HG03196 (cell line): ENCODE measurements at regions not wholly inside any gene's neighbourhood (a gene's known extent, or its start where the extent isn't known, plus 50 kb on each side); places are given as distances from the start of the nearest gene placed in this dataset.
A peak's percentile ranks its signal among the peaks of the same experiment; 100 is the strongest.

Experiments used
- ATAC-seq: cut with Tn5 transposase; IDR thresholded peaks from one replicate; pipeline ENCODE4 v1.9.1; 2021; ENCODE audit not compliant: unreplicated experiment

GRCh38 chr5:98031496-98031895 is 742.0 kb upstream of the RGMB start:
- no peak for ATAC-seq

GRCh38 chr5:98031926-98032325 is 741.5 kb upstream of the RGMB start:
- no peak for ATAC-seq

GRCh38 chr5:98041661-98042060 is 731.8 kb upstream of the RGMB start:
- no peak for ATAC-seq

GRCh38 chr5:98042521-98042920 is 730.9 kb upstream of the RGMB start:
- ATAC-seq, result no peak

GRCh38 chr5:98042961-98043360 is 730.5 kb upstream of the RGMB start:
- no peak for ATAC-seq

GRCh38 chr5:98050583-98050982 is 722.9 kb upstream of the RGMB start:
- no peak for ATAC-seq

GRCh38 chr5:98053170-98053569 is 720.3 kb upstream of the RGMB start:
- no peak for ATAC-seq

GRCh38 chr5:98060148-98060547 is 713.3 kb upstream of the RGMB start:
- no peak for ATAC-seq

GRCh38 chr5:98064118-98064685 is 709.3 kb upstream of the RGMB start:
- no peak for ATAC-seq

- ATAC-seq, result no peak
Observed at GRCh38 chr5:98065261-98065909, 708.1 kb upstream of the RGMB start.

- ATAC-seq, result no peak
Observed at GRCh38 chr5:98066910-98067309, 706.6 kb upstream of the RGMB start.

GRCh38 chr5:98069876-98070512 is 703.5 kb upstream of the RGMB start:
- peak; percentile 69 for ATAC-seq

GRCh38 chr5:98072921-98073320 is 700.5 kb upstream of the RGMB start:
- ATAC-seq, result no peak

GRCh38 chr5:98076501-98076900 is 697.0 kb upstream of the RGMB start:
- ATAC-seq, result no peak

GRCh38 chr5:98085593-98085992 is 687.9 kb upstream of the RGMB start:
- ATAC-seq, result no peak

GRCh38 chr5:98095072-98095471 is 678.4 kb upstream of the RGMB start:
- no peak for ATAC-seq

- no peak for ATAC-seq
Observed at GRCh38 chr5:98096155-98096554, 677.3 kb upstream of the RGMB start.

GRCh38 chr5:98099448-98100105 is 673.9 kb upstream of the RGMB start:
- no peak for ATAC-seq

GRCh38 chr5:98101131-98101530 is 672.3 kb upstream of the RGMB start:
- no peak for ATAC-seq

- no peak for ATAC-seq
Observed at GRCh38 chr5:98102936-98103335, 670.5 kb upstream of the RGMB start.

GRCh38 chr5:98103807-98104206 is 669.7 kb upstream of the RGMB start:
- ATAC-seq, result no peak
